Smooth muscle cell (in vitro differentiated cells): ENCODE measurements at regions not wholly inside any gene's neighbourhood (a gene's known extent, or its start where the extent isn't known, plus 50 kb on each side); places are given as distances from the start of the nearest gene placed in this dataset.

Source experiments
- DNase-seq: peaks from one replicate; lab custom pipeline; 2025; ENCODE audit not compliant: unreplicated experiment; lab: John Stamatoyannopoulos, UW
- H2AFZ ChIP-seq: fragments of 200-600 bp; sonication (generic); 2 replicates; pipeline ENCODE4 v1.6.0; 2016; ENCODE audit warnings: antibody characterized with exemption, low read depth, mild to moderate bottlenecking
- H3F3A ChIP-seq: fragments of 200-600 bp; sonication (generic); 2 replicates; pipeline ENCODE4 v1.6.0; 2017; ENCODE audit warnings: antibody characterized with exemption, low read depth
- H3K27ac ChIP-seq: fragments of 200-600 bp; sonication (generic); 2 replicates; pipeline ENCODE4 v1.5.1; 2016; ENCODE audit warnings: low read depth, mild to moderate bottlenecking
- H3K27me3 ChIP-seq: fragments of 200-600 bp; sonication (generic); 2 replicates; pipeline ENCODE4 v1.6.1; 2016; ENCODE audit warnings: low read depth, mild to moderate bottlenecking
- H3K36me3 ChIP-seq: fragments of 200-600 bp; sonication (generic); 2 replicates; pipeline ENCODE4 v1.5.1; 2016; ENCODE audit warnings: low read depth
- H3K4me1 ChIP-seq: fragments of 200-600 bp; sonication (generic); 2 replicates; pipeline ENCODE4 v1.5.1; 2016; ENCODE audit warnings: low read depth
- H3K4me2 ChIP-seq: fragments of 200-600 bp; sonication (generic); 2 replicates; pipeline ENCODE4 v1.6.0; 2016; ENCODE audit warnings: mild to moderate bottlenecking
- H3K4me3 ChIP-seq: fragments of 200-600 bp; sonication (generic); 2 replicates; pipeline ENCODE4 v1.5.1; 2016; ENCODE audit warnings: mild to moderate bottlenecking
- H3K79me2 ChIP-seq: fragments of 200-600 bp; sonication (generic); 2 replicates; pipeline ENCODE4 v1.6.0; 2016; ENCODE audit warnings: low read depth, mild to moderate bottlenecking
- H3K9ac ChIP-seq: fragments of 200-600 bp; sonication (generic); 2 replicates; pipeline ENCODE4 v1.6.0; 2016; ENCODE audit warnings: low read depth
- H3K9me3 ChIP-seq: fragments of 200-600 bp; sonication (generic); replicated peaks from 2 replicates; pipeline ENCODE4 v1.5.1; 2016; ENCODE audit warnings: low read depth
- H4K20me1 ChIP-seq: fragments of 200-600 bp; sonication (generic); 2 replicates; pipeline ENCODE4 v1.6.0; 2016; ENCODE audit warnings: low read depth
- CTCF ChIP-seq: fragments of 200-600 bp; sonication (generic); IDR thresholded peaks from 2 replicates; pipeline ENCODE4 v1.5.1; 2017; ENCODE audit warnings: borderline replicate concordance, mild to moderate bottlenecking, antibody characterized with exemption; ENCODE audit not compliant: insufficient read depth, poor library complexity, severe bottlenecking
- WGBS: methylation state at CpG from one replicate; pipeline ENCODE4 v1.1.7; 2016; ENCODE audit warnings: low lambda C conversion rate; 5-methylcytosine and 5-hydroxymethylcytosine counted together

DNA sequence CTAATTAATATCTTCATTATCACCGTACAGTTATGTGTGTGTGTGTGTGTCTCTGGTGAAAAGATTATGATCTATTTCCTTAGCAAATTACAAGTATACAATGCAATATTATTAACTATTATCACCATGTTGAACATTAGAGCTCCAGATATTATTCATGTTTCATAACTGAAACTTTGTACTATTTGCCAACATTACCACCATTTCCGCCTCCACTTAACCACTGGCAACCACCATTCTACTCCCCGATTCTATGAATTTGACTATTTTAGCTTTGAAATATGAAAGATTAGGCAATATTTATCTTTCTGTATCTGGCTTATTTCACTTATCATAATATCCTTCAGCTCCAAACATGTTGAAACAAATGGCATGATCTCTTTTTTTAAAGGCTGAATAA, 717.9 kb downstream of the ARAP2 start:
- Histone ChIP-seq H3K9me3 (no peaks in the 10 kb centered on the region), H3K27me3 (no peaks in the 10 kb centered on the region), H3K4me1 (no peaks in the 10 kb centered on the region), H3K9ac (no peak overlapping the region), H3K4me2 (no peak overlapping the region), H2AFZ (no peak overlapping the region), H3K27ac (no peak overlapping the region), H4K20me1 (no peaks in the 10 kb centered on the region), H3F3A (no peaks in the 10 kb centered on the region), H3K79me2 (no peaks in the 10 kb centered on the region), H3K36me3 (no peaks in the 10 kb centered on the region), H3K4me3 (no peak overlapping the region)
- no peak for TF ChIP-seq CTCF
- 96% methylated on average over 3 of the region's 3 CpGs for WGBS
- no peak for DNase-seq

GRCh38 chr4:35534962-35535361, 709.4 kb downstream of the ARAP2 start:
- Histone ChIP-seq H3K9me3 (no peaks in the 10 kb centered on the region), H3K36me3 (no peaks in the 10 kb centered on the region), H3K27ac (no peak overlapping the region), H4K20me1 (no peaks in the 10 kb centered on the region), H3K4me2 (no peak overlapping the region), H3K9ac (no peak overlapping the region), H3K4me3 (no peak overlapping the region), H3K4me1 (no peaks in the 10 kb centered on the region), H2AFZ (no peak overlapping the region), H3K27me3 (no peaks in the 10 kb centered on the region), H3K79me2 (no peaks in the 10 kb centered on the region), H3F3A (no peaks in the 10 kb centered on the region)
- DNase-seq: no peak
- 90% methylated on average over 5 of the region's 5 CpGs for WGBS
- TF ChIP-seq CTCF: no peak

GRCh38 chr4:35538807-35539206, 705.5 kb downstream of the ARAP2 start:
- WGBS: 52% methylated on average over 4 of the region's 4 CpGs
- Histone ChIP-seq H3K4me3 (no peak overlapping the region), H3K9ac (no peak overlapping the region), H3K9me3 (no peaks in the 10 kb centered on the region), H3K27me3 (no peaks in the 10 kb centered on the region), H3K4me2 (no peak overlapping the region), H3K4me1 (no peaks in the 10 kb centered on the region), H2AFZ (no peak overlapping the region), H3K79me2 (no peaks in the 10 kb centered on the region), H3K27ac (peak overlapping the region; percentile 57), H3K36me3 (no peaks in the 10 kb centered on the region), H4K20me1 (no peaks in the 10 kb centered on the region), H3F3A (no peaks in the 10 kb centered on the region)
- TF ChIP-seq CTCF: no peak
- no peak for DNase-seq

DNA sequence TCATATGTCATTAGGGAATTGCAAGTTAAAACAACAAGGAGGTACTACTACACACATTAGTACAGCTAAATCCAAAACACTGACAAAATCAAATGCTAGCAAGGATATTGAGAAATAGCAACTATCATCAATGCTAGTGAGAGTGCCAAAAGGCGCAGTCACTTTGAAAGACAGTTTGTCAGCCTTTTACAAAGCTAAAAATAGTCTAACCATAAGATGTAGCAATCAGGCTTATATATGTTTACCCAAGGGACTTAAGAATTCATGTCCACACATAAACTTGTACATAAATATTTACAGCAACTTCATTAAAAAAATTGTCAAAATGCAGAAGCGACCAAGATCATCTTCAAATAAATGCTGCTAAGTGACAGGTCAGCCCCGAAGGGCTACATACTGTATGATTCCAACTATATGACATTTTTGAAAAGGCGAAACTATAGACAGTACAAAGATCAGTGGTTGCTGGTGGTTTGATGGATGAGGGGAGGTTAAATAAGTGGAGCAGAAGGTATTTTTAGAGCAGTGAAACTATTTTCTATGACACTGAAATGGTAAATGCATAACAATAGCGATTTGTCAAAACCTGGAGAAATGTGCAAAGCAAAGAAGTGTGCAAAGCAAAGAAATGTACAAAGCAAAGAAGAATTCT, 704.8 kb downstream of the ARAP2 start:
- WGBS: 90% methylated on average over 5 of the region's 5 CpGs
- Histone ChIP-seq H4K20me1 (no peaks in the 10 kb centered on the region), H3K9ac (no peak overlapping the region), H3K36me3 (no peaks in the 10 kb centered on the region), H3K27ac (peak overlapping the region; percentile 57), H3K79me2 (no peaks in the 10 kb centered on the region), H3K27me3 (no peaks in the 10 kb centered on the region), H2AFZ (no peak overlapping the region), H3K4me3 (no peak overlapping the region), H3F3A (no peaks in the 10 kb centered on the region), H3K4me1 (no peaks in the 10 kb centered on the region), H3K9me3 (no peaks in the 10 kb centered on the region), H3K4me2 (no peak overlapping the region)
- no peak for TF ChIP-seq CTCF
- no peak for DNase-seq
